ENCODE measurements at regions not wholly inside any gene's neighbourhood (a gene's known extent, or its start where the extent isn't known, plus 50 kb on each side); places are given as distances from the start of the nearest gene placed in this dataset.

GRCh38 chr9:95607507-95607906 lies 90.7 kb upstream of the PTCH1 start:
- Histone ChIP-seq H3K4me3 (replicated peaks; ENCODE audit: insufficient read depth, low read length) (no peak overlapping the region), H3K27ac (replicated peaks) (no peak overlapping the region), H3K27me3 (ENCODE audit: insufficient read depth, poor library complexity, severe bottlenecking) (no peaks in the 10 kb centered on the region)
- DNase-seq (ENCODE audit: low read depth in 1 of 2, low spot score in 1 of 2) = no peak
- TF ChIP-seq CTCF (IDR thresholded peaks at IDR 0.05; ENCODE audit: insufficient read depth, low read length) (no peak), REST (IDR thresholded peaks at IDR 0.05; ENCODE audit: insufficient replicate concordance, low read depth) (no peak), GABPA (IDR thresholded peaks at IDR 0.05; ENCODE audit: low read depth) (no peak), POLR2AphosphoS5 (IDR thresholded peaks at IDR 0.05; ENCODE audit: low read depth) (no peak), SPI1 (IDR thresholded peaks at IDR 0.05; ENCODE audit: borderline replicate concordance, low read depth) (no peak)

- Histone ChIP-seq H3K4me3 (replicated peaks; ENCODE audit: insufficient read depth, low read length) (no peak overlapping the region), H3K27ac (replicated peaks) (no peak overlapping the region), H3K27me3 (ENCODE audit: insufficient read depth, poor library complexity, severe bottlenecking) (no peaks in the 10 kb centered on the region)
- TF ChIP-seq POLR2AphosphoS5 (IDR thresholded peaks at IDR 0.05; ENCODE audit: low read depth) = no peak
- TF ChIP-seq CTCF (IDR thresholded peaks at IDR 0.05; ENCODE audit: insufficient read depth, low read length) = no peak
- no peak for TF ChIP-seq GABPA (IDR thresholded peaks at IDR 0.05; ENCODE audit: low read depth)
- no peak for TF ChIP-seq SPI1 (IDR thresholded peaks at IDR 0.05; ENCODE audit: borderline replicate concordance, low read depth)
- no peak for TF ChIP-seq REST (IDR thresholded peaks at IDR 0.05; ENCODE audit: insufficient replicate concordance, low read depth)
- no peak for DNase-seq (ENCODE audit: low read depth in 1 of 2, low spot score in 1 of 2)
These were observed 89.9 kb upstream of the PTCH1 start for GRCh38 chr9:95606489-95607350.

- H3K4me3 ChIP-seq (replicated peaks; ENCODE audit: insufficient read depth, low read length) = no peak overlapping the region
- H3K27ac ChIP-seq (replicated peaks) = no peak overlapping the region
- no peak for DNase-seq (ENCODE audit: low read depth in 1 of 2, low spot score in 1 of 2)
- TF ChIP-seq REST (IDR thresholded peaks at IDR 0.05; ENCODE audit: insufficient replicate concordance, low read depth) = no peak
- no peak for TF ChIP-seq GABPA (IDR thresholded peaks at IDR 0.05; ENCODE audit: low read depth)
- no peak for TF ChIP-seq SPI1 (IDR thresholded peaks at IDR 0.05; ENCODE audit: borderline replicate concordance, low read depth)
- TF ChIP-seq POLR2AphosphoS5 (IDR thresholded peaks at IDR 0.05; ENCODE audit: low read depth) = no peak
- no peak for TF ChIP-seq CTCF (IDR thresholded peaks at IDR 0.05; ENCODE audit: insufficient read depth, low read length)
- no peaks in the 10 kb centered on the region for H3K27me3 ChIP-seq (ENCODE audit: insufficient read depth, poor library complexity, severe bottlenecking)
These were observed 89.2 kb upstream of the PTCH1 start for GRCh38 chr9:95605816-95606488.

Measured in HL-60 (cell line).